ENCODE measurements at regions not wholly inside any gene's neighbourhood (a gene's known extent, or its start where the extent isn't known, plus 50 kb on each side); places are given as distances from the start of the nearest gene placed in this dataset.

DNA sequence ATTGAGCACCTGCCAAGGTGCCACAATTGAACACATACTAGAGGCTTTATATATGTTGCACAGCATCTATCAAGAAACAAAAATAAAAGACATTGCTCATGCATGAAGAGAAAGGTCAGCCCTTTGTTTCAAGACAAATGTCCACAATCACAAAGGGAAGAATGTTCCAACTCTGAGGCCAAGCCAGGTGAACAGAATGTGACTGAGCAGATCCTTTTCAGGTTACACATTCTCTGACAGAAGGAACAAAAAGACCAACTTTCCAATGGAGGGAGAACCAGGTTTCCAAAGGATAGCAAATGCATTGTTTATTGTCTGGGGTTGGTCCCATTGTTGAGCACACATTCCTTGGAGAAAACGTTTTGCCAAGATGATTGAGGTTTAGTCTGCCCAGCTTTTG, 50.2 kb upstream of the FAM174B start:
- Mint-ChIP-seq H3K27ac (no peak overlapping the region), H3K4me3 (no peak overlapping the region), H3K36me3 (ENCODE audit: low read depth) (no peaks in the 10 kb centered on the region), H3K4me1 (ENCODE audit: low read depth) (peaks cover 7% of the 10 kb centered on the region), H3K9me3 (no peaks in the 10 kb centered on the region), H3K27me3 (peaks cover 6% of the 10 kb centered on the region)

DNA sequence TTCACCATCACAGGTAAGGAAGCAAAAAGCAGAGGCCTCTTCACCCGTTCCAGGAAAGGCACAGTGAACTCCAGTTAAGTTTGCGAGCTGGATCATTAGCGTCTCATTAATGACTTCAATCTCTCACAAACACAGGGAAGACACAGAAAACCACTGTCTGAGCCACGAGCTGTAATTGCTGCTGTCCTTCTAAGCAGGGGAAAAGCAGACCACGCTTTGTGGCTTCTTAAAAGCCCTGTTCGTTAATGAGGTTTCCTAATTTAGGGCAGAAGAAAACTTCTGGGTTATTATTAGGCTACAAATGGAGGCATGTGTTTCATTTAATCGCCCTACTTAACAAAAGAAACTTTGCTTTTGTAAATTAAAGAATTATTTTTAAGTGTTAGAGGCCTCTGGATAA, 50.6 kb upstream of the FAM174B start:
- no peaks in the 10 kb centered on the region for H3K9me3 Mint-ChIP-seq
- H3K27ac Mint-ChIP-seq, result no peak overlapping the region
- peaks cover 6% of the 10 kb centered on the region for H3K27me3 Mint-ChIP-seq
- no peak overlapping the region for H3K4me3 Mint-ChIP-seq
- H3K36me3 Mint-ChIP-seq (ENCODE audit: low read depth), result no peaks in the 10 kb centered on the region
- H3K4me1 Mint-ChIP-seq (ENCODE audit: low read depth), result peaks cover 7% of the 10 kb centered on the region

DNA sequence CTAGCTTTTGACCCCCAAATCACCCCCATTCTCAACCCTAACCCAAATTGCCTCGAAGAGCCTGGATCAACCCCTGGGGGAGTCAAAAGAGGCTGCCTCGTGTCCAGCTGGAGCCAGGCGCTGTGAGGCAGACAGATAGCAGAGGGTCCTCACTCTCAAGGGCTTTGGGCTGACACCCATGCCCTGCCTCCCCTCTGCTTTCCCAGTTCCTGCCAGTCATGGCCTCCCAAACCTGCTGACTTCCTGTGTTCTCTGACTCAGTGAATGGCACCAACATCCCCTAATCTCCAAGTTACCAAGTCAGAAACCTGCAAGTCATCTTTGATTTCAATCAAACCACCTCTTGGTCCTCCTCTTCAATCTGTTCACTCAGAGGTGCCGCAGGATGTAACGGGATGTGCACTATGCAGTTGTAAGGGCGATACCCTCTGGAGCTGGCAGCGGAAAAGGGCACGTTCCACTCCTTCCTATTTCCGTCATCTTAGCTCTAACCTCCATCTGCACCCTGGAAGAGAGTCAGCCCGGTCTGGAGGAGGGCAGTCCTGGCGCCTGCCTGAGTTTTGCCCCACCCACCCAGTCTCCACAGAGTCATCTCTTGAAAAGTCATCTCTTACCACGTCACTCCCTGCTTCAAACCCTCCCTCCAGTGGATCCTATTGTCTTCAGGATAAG, 52.4 kb upstream of the FAM174B start:
- no peak overlapping the region for H3K27ac Mint-ChIP-seq

DNA sequence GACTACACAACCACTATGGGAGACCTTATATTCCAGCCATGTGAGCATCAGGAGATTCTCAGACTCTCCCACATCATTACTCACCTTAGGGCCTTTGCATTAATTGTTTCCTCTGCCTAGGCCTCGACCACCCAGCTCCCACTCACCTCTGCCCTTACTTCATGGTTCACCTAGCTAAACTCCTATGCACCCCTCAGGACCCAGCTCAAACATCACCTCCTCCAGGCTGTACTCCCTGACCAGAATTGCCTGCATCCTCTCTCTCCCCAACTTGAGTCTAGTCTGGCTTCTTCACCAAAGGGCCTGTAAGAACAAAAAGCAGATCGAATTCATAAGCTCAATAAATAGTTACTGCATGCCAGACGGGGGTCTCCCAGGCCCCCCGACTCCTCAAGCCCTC, 53.1 kb upstream of the FAM174B start:
- Mint-ChIP-seq H3K4me1 (ENCODE audit: low read depth) (peaks cover 7% of the 10 kb centered on the region), H3K27ac (no peak overlapping the region), H3K36me3 (ENCODE audit: low read depth) (no peaks in the 10 kb centered on the region), H3K9me3 (no peaks in the 10 kb centered on the region), H3K4me3 (no peak overlapping the region), H3K27me3 (peaks cover 11% of the 10 kb centered on the region)

More for the DNA sequence above, 52.4 kb upstream of the FAM174B start:
- Mint-ChIP-seq H3K27me3 (peaks cover 6% of the 10 kb centered on the region), H3K4me1 (ENCODE audit: low read depth) (peaks cover 7% of the 10 kb centered on the region), H3K9me3 (no peaks in the 10 kb centered on the region), H3K4me3 (no peak overlapping the region), H3K36me3 (ENCODE audit: low read depth) (no peaks in the 10 kb centered on the region)

DNA sequence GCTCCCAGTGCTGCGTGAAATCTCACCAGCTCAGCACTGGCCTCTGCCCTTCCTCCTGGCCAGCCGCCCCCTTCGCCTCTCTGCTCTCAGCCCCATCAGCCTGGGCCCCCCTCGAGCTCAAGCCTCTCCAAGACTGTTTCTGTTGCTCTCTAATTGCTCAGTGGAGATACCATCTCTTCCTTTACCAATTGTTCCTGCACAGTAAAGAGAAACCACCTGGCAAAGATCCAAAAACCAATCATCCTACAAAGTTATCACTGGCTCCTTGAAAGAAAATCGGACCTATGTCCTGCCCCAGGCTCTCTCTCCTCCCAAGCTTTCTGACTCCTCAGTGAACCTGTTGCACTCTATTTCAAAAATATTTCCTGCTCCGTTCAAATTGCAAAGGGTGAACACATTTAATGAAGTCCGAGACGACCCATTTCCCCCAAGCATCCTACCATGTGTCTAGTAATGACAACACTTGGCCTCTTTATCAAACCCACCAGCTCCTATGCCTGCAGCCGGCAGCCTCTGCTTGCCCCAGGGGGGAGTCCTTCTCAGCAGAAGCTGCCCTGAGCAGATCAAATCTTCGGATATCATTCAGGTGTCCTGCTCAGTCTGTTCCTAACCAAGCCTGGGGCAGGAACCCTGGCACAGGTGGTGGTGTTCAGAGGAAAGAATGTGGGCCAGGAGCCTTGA, 53.7 kb upstream of the FAM174B start:
- Mint-ChIP-seq H3K27ac (no peak overlapping the region), H3K9me3 (no peaks in the 10 kb centered on the region), H3K4me3 (no peak overlapping the region), H3K27me3 (peaks cover 15% of the 10 kb centered on the region), H3K36me3 (ENCODE audit: low read depth) (no peaks in the 10 kb centered on the region), H3K4me1 (ENCODE audit: low read depth) (peaks cover 11% of the 10 kb centered on the region)

DNA sequence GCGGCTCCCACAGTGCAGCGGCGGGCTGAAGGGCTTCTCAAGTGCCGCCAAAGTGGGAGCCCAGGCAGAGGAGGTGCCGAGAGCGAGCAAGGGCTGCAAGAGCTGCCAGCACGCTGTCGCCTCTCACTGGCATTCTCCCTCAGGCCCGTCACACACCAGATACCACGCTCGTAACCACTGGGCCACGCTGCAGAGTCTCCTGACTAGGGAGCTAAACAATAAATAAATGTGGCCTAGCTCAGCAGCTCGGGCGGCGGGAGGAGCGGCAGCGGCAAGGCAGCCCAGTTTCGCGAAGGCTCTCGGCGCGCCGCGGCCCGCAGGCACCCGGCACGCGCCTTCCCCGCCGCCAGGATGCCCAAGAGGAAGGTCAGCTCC, 55.9 kb upstream of the FAM174B start:
- Mint-ChIP-seq H3K4me3 (no peak overlapping the region), H3K27me3 (peaks cover 20% of the 10 kb centered on the region), H3K9me3 (no peaks in the 10 kb centered on the region), H3K27ac (no peak overlapping the region), H3K4me1 (ENCODE audit: low read depth) (peaks cover 15% of the 10 kb centered on the region), H3K36me3 (ENCODE audit: low read depth) (no peaks in the 10 kb centered on the region)

DNA sequence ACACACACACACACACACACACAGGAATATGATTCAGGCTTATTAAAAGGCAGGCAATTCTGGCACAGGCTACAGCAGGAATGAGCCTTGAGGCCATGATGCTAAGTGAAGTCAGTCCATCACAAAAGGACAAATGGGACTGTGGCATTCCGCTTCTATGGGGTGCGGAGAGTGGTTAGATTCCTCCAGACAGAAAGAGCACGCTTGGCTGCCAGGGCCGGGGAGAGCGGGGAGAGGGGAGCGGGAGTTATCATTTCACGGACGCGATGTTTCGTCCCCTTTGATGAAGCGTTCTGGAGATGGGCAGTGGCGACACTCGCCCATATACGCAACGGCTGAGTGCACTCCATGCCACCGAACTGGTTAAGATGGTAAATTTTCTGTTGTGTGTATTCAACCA, 58.5 kb upstream of the FAM174B start:
- peaks cover 19% of the 10 kb centered on the region for H3K27me3 Mint-ChIP-seq
- H3K4me1 Mint-ChIP-seq (ENCODE audit: low read depth), result peaks cover 8% of the 10 kb centered on the region
- H3K36me3 Mint-ChIP-seq (ENCODE audit: low read depth), result no peaks in the 10 kb centered on the region
- no peak overlapping the region for H3K27ac Mint-ChIP-seq
- peak overlapping the region; percentile 76 for H3K4me3 Mint-ChIP-seq
- H3K9me3 Mint-ChIP-seq, result no peaks in the 10 kb centered on the region

DNA sequence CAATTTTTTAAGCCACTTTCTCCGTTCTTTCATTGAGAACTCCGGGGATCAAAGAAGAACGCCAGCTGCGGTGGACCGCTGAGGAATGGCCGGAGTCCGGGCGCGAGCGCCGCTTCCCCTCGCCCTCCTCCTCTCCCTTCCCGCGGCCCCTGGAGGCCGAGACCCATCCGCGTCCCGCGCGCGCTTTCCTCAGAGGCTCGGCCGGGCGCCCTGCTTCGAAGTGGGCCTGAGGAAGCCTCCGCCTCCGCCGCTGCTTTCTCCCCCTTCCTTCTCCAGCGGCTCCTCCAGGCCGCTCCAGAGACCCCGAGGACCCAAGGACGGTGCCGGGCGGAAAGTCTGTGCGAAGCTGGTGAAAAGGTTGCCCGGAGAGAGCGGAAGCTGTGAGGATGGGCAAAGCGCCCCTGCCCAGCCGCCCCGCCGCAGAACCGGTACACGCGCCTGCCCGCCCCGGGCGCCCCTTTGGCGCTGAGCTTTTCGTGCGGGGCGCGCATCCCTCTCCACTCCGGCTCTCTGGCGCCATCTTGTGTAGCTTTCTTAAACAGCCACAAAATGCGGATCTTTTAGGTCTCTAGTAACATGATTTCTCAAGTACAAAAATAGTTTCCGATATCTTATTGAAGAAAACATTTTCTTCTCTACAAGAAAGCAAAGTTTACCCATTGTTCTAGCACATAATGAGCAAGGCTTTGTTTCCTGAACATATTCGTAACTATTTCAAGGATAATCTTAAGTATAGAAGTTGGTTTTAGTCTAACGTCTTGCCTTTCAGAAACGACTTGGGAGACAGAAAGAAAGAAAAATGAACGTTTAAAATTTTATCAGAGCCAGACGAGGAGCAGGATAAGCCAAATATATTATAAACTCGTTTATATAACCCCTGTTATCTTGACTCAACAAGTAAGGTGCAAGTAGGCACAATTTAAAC, 59.2 kb upstream of the FAM174B start:
- peaks cover 8% of the 10 kb centered on the region for H3K4me1 Mint-ChIP-seq (ENCODE audit: low read depth)

DNA sequence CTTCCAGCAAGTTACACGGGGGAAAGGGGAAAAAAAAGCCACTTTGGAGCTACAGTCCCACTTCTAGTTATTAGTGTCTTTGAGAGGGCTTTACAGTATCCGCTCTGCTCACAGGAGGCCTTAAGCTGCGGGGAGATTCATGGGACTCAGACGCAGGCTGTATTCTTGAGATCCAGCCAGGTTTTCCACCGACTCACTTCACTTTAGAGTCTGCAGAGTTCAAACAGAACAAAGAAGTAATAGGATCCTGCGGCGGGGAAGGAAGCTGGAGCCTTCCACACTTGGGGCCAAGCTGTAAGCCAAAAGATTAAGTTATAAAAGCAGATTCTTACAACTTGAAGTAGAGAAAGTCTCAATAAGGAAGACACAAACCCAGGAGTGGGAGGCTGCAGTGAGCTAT, 60.2 kb upstream of the FAM174B start:
- Mint-ChIP-seq H3K27me3 (peaks cover 23% of the 10 kb centered on the region), H3K27ac (no peak overlapping the region), H3K9me3 (no peaks in the 10 kb centered on the region)

More for the DNA sequence above, 59.2 kb upstream of the FAM174B start:
- H3K36me3 Mint-ChIP-seq (ENCODE audit: low read depth), result no peaks in the 10 kb centered on the region
- no peaks in the 10 kb centered on the region for H3K9me3 Mint-ChIP-seq
- H3K27ac Mint-ChIP-seq, result no peak overlapping the region
- H3K4me3 Mint-ChIP-seq, result peak overlapping the region; percentile 76
- peaks cover 22% of the 10 kb centered on the region for H3K27me3 Mint-ChIP-seq

DNA sequence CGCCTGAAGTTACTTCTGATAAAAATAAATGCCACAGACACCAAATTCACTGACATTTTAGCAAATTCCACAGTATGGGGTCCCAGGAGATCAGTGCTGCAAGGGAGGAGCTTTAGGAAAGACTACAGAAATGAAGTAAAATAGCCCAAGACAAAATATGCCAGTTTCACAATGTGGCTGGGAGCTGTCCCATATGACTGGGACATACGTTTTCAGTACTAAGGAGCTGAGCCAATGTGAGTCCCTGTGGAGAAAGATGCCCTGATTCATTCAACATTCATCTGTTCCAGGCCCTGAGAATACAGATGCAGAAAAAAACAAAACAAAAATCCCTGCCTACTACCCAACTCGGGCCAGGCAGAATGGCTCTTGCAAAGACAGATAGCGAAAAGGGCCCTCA, 63.4 kb upstream of the FAM174B start:
- H3K27ac Mint-ChIP-seq, result no peak overlapping the region
- peaks cover 8% of the 10 kb centered on the region for H3K4me1 Mint-ChIP-seq (ENCODE audit: low read depth)
- peaks cover 3% of the 10 kb centered on the region for H3K36me3 Mint-ChIP-seq (ENCODE audit: low read depth)
- H3K4me3 Mint-ChIP-seq, result no peak overlapping the region
- H3K9me3 Mint-ChIP-seq, result no peaks in the 10 kb centered on the region
- H3K27me3 Mint-ChIP-seq, result peaks cover 17% of the 10 kb centered on the region

More for the DNA sequence above, 60.2 kb upstream of the FAM174B start:
- H3K4me3 Mint-ChIP-seq, result no peak overlapping the region
- peaks cover 8% of the 10 kb centered on the region for H3K4me1 Mint-ChIP-seq (ENCODE audit: low read depth)
- no peaks in the 10 kb centered on the region for H3K36me3 Mint-ChIP-seq (ENCODE audit: low read depth)

DNA sequence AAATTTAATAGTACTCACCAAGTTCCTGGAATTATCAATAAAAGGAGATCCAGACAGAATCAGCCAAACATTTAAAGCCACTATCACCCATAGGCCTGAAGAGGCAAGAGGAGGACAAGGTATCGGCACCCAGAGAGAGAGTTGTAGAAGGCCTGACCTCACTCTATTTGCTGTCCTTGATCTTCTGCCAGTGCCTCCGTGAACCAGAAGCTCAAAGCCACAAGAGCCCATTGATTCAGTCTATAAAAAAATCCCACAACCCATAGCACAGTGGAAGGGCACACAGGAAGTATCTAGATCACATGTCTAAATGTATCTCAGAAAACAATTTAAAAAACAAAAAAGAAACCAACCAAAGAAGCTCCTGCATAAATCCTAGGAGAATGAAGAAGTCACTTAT, 68.6 kb upstream of the FAM174B start:
- H3K4me3 Mint-ChIP-seq, result no peak overlapping the region
- H3K27me3 Mint-ChIP-seq, result peaks cover 4% of the 10 kb centered on the region
- H3K9me3 Mint-ChIP-seq, result no peaks in the 10 kb centered on the region
- H3K27ac Mint-ChIP-seq, result no peak overlapping the region
- H3K36me3 Mint-ChIP-seq (ENCODE audit: low read depth), result peaks cover 3% of the 10 kb centered on the region
- peaks cover 5% of the 10 kb centered on the region for H3K4me1 Mint-ChIP-seq (ENCODE audit: low read depth)

DNA sequence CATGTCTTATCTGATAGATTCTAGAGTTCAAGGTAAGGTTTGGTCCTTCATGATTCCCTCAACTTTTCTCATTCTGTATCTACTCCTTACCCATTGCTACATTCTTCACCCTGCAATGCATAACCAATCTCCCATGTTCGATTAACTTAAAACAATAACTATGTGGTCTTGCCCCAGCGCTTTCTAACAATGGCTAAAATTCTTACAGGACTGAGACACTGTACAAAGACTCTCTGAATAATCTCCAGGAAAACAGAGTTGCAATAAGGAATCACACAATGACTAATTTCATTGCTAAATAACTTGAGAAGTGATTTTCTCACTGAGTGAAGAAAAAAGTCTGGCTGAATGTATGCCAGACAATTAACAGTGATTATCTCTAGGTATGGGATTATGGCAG, 69.6 kb upstream of the FAM174B start:
- peaks cover 3% of the 10 kb centered on the region for H3K36me3 Mint-ChIP-seq (ENCODE audit: low read depth)
- H3K27ac Mint-ChIP-seq, result no peak overlapping the region
- no peak overlapping the region for H3K4me3 Mint-ChIP-seq
- H3K9me3 Mint-ChIP-seq, result no peaks in the 10 kb centered on the region
- H3K27me3 Mint-ChIP-seq, result no peaks in the 10 kb centered on the region
- peaks cover 5% of the 10 kb centered on the region for H3K4me1 Mint-ChIP-seq (ENCODE audit: low read depth)

DNA sequence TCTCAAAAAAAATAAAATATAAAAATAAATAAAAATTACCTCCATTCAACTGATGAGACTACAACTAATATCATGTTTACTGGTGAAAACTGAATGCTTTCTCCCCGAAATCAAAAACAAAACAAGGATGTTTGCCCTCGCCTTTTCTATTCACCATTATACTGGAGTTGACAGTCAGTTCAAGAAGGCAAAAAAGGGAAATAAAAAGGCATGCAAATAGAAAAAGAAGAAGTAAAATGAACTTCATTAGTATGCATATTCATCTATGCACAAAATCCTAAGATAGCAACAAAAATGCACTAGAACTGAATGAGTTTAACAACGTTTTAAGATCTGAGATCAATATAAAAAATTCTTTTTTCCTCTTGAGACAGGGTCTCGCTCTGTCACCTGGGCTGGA, 72.7 kb upstream of the FAM174B start:
- Mint-ChIP-seq H3K27ac (no peak overlapping the region), H3K4me1 (ENCODE audit: low read depth) (peaks cover 7% of the 10 kb centered on the region), H3K9me3 (no peaks in the 10 kb centered on the region), H3K27me3 (peaks cover 6% of the 10 kb centered on the region), H3K4me3 (no peak overlapping the region), H3K36me3 (ENCODE audit: low read depth) (no peaks in the 10 kb centered on the region)

DNA sequence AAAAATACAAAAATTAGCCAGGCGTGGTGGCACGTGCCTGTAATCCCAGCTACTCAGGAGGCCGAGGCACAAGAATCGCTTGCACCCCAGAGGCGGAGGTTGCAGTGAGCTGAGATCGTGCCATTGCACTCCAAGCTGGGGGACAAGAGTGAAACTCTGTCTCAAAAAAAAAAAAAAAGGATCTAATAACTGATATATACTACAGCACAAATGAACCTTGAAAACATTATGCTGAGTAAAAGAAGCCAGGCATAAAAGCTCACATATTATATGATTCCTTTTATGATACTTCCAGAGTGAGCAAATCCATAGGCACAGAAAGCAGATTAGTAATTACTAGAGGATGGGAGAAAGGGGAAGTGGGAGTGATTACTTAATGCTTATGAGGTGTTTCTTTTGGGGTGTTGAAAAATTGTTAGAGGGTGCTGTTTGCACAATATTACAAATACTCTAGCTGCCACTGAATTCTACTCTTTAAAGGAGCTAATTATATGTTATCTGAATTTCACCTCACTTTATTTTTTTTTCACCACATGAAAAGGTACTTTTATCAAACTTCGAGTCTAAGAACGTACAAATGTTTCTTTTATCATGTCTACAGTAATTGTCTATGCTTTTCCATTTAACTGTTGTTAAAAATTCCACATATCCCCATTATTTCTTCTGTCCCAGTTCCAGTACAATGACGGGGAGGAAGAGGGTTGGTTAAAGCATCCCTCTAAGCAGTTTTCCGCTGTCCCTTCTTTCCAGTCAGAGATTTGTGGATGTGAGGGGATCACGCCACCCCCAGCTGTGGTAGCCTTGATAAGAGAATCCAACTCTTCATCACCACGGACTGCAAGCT, 77.7 kb upstream of the FAM174B start:
- no peaks in the 10 kb centered on the region for H3K36me3 Mint-ChIP-seq (ENCODE audit: low read depth)
- peaks cover 7% of the 10 kb centered on the region for H3K4me1 Mint-ChIP-seq (ENCODE audit: low read depth)
- peak overlapping the region; percentile 76 for H3K4me3 Mint-ChIP-seq
- H3K27me3 Mint-ChIP-seq, result peaks cover 30% of the 10 kb centered on the region
- no peaks in the 10 kb centered on the region for H3K9me3 Mint-ChIP-seq
- no peak overlapping the region for H3K27ac Mint-ChIP-seq
